SK-N-SH (cell line): ENCODE measurements at regions not wholly inside any gene's neighbourhood (a gene's known extent, or its start where the extent isn't known, plus 50 kb on each side); places are given as distances from the start of the nearest gene placed in this dataset.

Source experiments
- CTCF ChIP-seq: fragments of 200-600 bp; sonication (generic); IDR thresholded peaks from 2 replicates; pipeline ENCODE4 v1.6.1; 2017; ENCODE audit warnings: antibody characterized with exemption, mild to moderate bottlenecking, moderate library complexity
- ELF1 ChIP-seq: IDR thresholded peaks from 2 replicates; pipeline ENCODE4 v1.4.0; 2012
- EZH2phosphoT487 ChIP-seq: fragments of 200-600 bp; sonication (generic); IDR thresholded peaks from 2 replicates; pipeline ENCODE4 v1.6.1; 2017; ENCODE audit warnings: low read depth, mixed run types, mild to moderate bottlenecking, antibody characterized with exemption, moderate library complexity, borderline replicate concordance
- FOXJ3 ChIP-seq: sonication (generic); formaldehyde crosslinking; IDR thresholded peaks from 2 replicates; pipeline ENCODE4 v1.5.1; 2020; ENCODE audit warnings: mild to moderate bottlenecking, missing genetic modification reagents
- IRF3 ChIP-seq: fragments of 150-350 bp; IDR thresholded peaks from 2 replicates; pipeline ENCODE4 v1.6.1; 2016; ENCODE audit warnings: mild to moderate bottlenecking, low read depth, low read length
- JUND ChIP-seq: IDR thresholded peaks from 2 replicates; pipeline ENCODE4 v1.4.0; 2012
- NFIC ChIP-seq: IDR thresholded peaks from 2 replicates; pipeline ENCODE4 v1.4.0; 2012; ENCODE audit warnings: borderline replicate concordance
- REST ChIP-seq: IDR thresholded peaks from 2 replicates; pipeline ENCODE4 v1.6.1; 2012; ENCODE audit warnings: mild to moderate bottlenecking, low read depth, low read length, moderate library complexity
- SIN3A ChIP-seq: IDR thresholded peaks from 2 replicates; pipeline ENCODE4 v1.6.1; 2012; ENCODE audit warnings: low read depth, mild to moderate bottlenecking, low read length, moderate library complexity, borderline replicate concordance
- TEAD4 ChIP-seq: IDR thresholded peaks from 2 replicates; pipeline ENCODE4 v1.4.0; 2012; ENCODE audit warnings: mild to moderate bottlenecking, borderline replicate concordance; ENCODE audit not compliant: insufficient read depth
- USF2 ChIP-seq: fragments of 150-350 bp; IDR thresholded peaks from 2 replicates; pipeline ENCODE4 v1.6.1; 2017; ENCODE audit warnings: antibody characterized with exemption, low read length, low read depth, borderline replicate concordance
- YY1 ChIP-seq: IDR thresholded peaks from 2 replicates; pipeline ENCODE4 v1.4.0; 2012; ENCODE audit warnings: low read depth, mild to moderate bottlenecking

- no peak for TF ChIP-seq CTCF
- TF ChIP-seq USF2: no peak
- no peak for TF ChIP-seq YY1
- no peak for TF ChIP-seq TEAD4
- TF ChIP-seq JUND: no peak
- no peak for TF ChIP-seq EZH2phosphoT487
- TF ChIP-seq ELF1: no peak
- TF ChIP-seq NFIC: no peak
- no peak for TF ChIP-seq FOXJ3 (CRISPR knock-in tag)
- no peak for TF ChIP-seq REST
- no peak for TF ChIP-seq IRF3
- no peak for TF ChIP-seq SIN3A
Observed at GRCh38 chr13:33628662-33629061, 189.3 kb upstream of the RFC3 start.
